Stomach (tissue), 4 donors: ENCODE measurements at regions not wholly inside any gene's neighbourhood (a gene's known extent, or its start where the extent isn't known, plus 50 kb on each side); places are given as distances from the start of the nearest gene placed in this dataset.

Experiments
- EP300 ChIP-seq: sonication (generic); formaldehyde crosslinking; IDR thresholded peaks from one replicate; pipeline ENCODE4 v1.6.1; 2017; ENCODE audit warnings: antibody characterized with exemption
- POLR2AphosphoS5 ChIP-seq, 3 donors: sonication (generic); formaldehyde crosslinking; IDR thresholded peaks; one replicate each; pipeline ENCODE4 v1.6.1; 2016; ENCODE audit warnings: antibody characterized with exemption in 3 of 3

- no peak for TF ChIP-seq EP300
- TF ChIP-seq POLR2AphosphoS5 (IDR thresholded peaks at IDR 0.05): no peak
Measured at GRCh38 chr21:35398346-35398982, 349.4 kb upstream of the RUNX1 start.
